ENCODE measurements at regions not wholly inside any gene's neighbourhood (a gene's known extent, or its start where the extent isn't known, plus 50 kb on each side); places are given as distances from the start of the nearest gene placed in this dataset.

GRCh38 chr18:78006774-78007260 is 757.2 kb downstream of the GALR1 start:
- Histone ChIP-seq H3K9me3 (no peaks in the 10 kb centered on the region), H3K27ac (no peak overlapping the region), H3K4me3 (no peak overlapping the region), H3K4me1 (no peaks in the 10 kb centered on the region), H3K27me3 (no peaks in the 10 kb centered on the region), H3K36me3 (no peaks in the 10 kb centered on the region)
- intact Hi-C loops (cut with DNase I; ENCODE audit: low total_unique reads), result no loop called here
- no peak for DNase-seq
- TF ChIP-seq, protein P1, sequence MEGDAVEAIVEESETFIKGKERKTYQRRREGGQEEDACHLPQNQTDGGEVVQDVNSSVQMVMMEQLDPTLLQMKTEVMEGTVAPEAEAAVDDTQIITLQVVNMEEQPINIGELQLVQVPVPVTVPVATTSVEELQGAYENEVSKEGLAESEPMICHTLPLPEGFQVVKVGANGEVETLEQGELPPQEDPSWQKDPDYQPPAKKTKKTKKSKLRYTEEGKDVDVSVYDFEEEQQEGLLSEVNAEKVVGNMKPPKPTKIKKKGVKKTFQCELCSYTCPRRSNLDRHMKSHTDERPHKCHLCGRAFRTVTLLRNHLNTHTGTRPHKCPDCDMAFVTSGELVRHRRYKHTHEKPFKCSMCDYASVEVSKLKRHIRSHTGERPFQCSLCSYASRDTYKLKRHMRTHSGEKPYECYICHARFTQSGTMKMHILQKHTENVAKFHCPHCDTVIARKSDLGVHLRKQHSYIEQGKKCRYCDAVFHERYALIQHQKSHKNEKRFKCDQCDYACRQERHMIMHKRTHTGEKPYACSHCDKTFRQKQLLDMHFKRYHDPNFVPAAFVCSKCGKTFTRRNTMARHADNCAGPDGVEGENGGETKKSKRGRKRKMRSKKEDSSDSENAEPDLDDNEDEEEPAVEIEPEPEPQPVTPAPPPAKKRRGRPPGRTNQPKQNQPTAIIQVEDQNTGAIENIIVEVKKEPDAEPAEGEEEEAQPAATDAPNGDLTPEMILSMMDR (IDR thresholded peaks at IDR 0.05), result no peak

GRCh38 chr18:78010363-78010762 is 760.7 kb downstream of the GALR1 start:
- H3K36me3 ChIP-seq, result no peaks in the 10 kb centered on the region
- no peak overlapping the region for H3K27ac ChIP-seq
- H3K4me1 ChIP-seq, result no peaks in the 10 kb centered on the region
- intact Hi-C loops (cut with DNase I; ENCODE audit: low total_unique reads), result no loop called here
- H3K4me3 ChIP-seq, result no peak overlapping the region
- no peaks in the 10 kb centered on the region for H3K27me3 ChIP-seq
- H3K9me3 ChIP-seq, result no peaks in the 10 kb centered on the region
- TF ChIP-seq, protein P1 (IDR thresholded peaks at IDR 0.05), result no peak
- DNase-seq, result no peak

GRCh38 chr18:78017869-78018268 is 768.2 kb downstream of the GALR1 start:
- H3K4me3 ChIP-seq, result no peak overlapping the region

GRCh38 chr18:78021196-78021595 is 771.5 kb downstream of the GALR1 start:
- no peaks in the 10 kb centered on the region for H3K9me3 ChIP-seq
- no peak for DNase-seq
- no peak overlapping the region for H3K4me3 ChIP-seq
- no peak overlapping the region for H3K27ac ChIP-seq
- no peaks in the 10 kb centered on the region for H3K27me3 ChIP-seq
- intact Hi-C loops (cut with DNase I; ENCODE audit: low total_unique reads), result no loop called here
- H3K36me3 ChIP-seq, result no peaks in the 10 kb centered on the region
- TF ChIP-seq, protein P1 (IDR thresholded peaks at IDR 0.05), result no peak
- H3K4me1 ChIP-seq, result no peaks in the 10 kb centered on the region

More at GRCh38 chr18:78017869-78018268, 768.2 kb downstream of the GALR1 start:
- intact Hi-C loops (cut with DNase I; ENCODE audit: low total_unique reads), result no loop called here
- no peak for DNase-seq
- no peaks in the 10 kb centered on the region for H3K27me3 ChIP-seq
- no peaks in the 10 kb centered on the region for H3K36me3 ChIP-seq
- no peaks in the 10 kb centered on the region for H3K9me3 ChIP-seq
- H3K4me1 ChIP-seq, result no peaks in the 10 kb centered on the region
- no peak overlapping the region for H3K27ac ChIP-seq
- TF ChIP-seq, protein P1 (IDR thresholded peaks at IDR 0.05), result no peak

DNA sequence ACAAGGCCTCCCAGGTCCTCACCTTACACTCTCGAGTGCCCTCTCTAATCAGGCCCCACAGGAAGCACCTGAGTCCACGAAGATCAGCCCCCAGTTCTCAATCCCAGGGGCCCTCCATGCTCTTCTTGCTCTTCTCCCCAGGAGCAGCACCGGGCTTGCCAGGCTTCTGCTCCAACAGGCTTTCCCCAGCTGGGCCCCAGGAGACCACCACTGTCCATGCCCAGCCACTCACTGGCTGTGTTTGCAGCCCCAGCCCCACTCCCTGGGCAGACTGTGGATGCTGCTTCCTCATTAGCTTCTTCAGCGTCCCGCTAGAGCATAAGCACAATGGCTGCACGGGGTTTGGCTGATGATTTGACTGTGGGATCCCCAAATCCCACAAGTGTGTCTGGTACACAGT is 781.9 kb downstream of the GALR1 start:
- H3K9me3 ChIP-seq, result no peaks in the 10 kb centered on the region
- no peaks in the 10 kb centered on the region for H3K36me3 ChIP-seq
- no peaks in the 10 kb centered on the region for H3K4me1 ChIP-seq
- H3K27ac ChIP-seq, result no peak overlapping the region
- TF ChIP-seq, protein P1 (IDR thresholded peaks at IDR 0.05), result no peak
- H3K4me3 ChIP-seq, result no peak overlapping the region
- DNase-seq, result no peak
- intact Hi-C loops (cut with DNase I; ENCODE audit: low total_unique reads), result no loop called here
- H3K27me3 ChIP-seq, result no peaks in the 10 kb centered on the region

- intact Hi-C loops (cut with DNase I; ENCODE audit: low total_unique reads), result no loop called here
- Histone ChIP-seq H3K36me3 (no peaks in the 10 kb centered on the region), H3K27me3 (no peaks in the 10 kb centered on the region), H3K4me3 (no peak overlapping the region), H3K27ac (no peak overlapping the region), H3K9me3 (no peaks in the 10 kb centered on the region), H3K4me1 (no peaks in the 10 kb centered on the region)
- no peak for DNase-seq
- TF ChIP-seq, protein P1 (IDR thresholded peaks at IDR 0.05), result no peak
Measured at GRCh38 chr18:78031991-78032390, 782.3 kb downstream of the GALR1 start.
